ENCODE measurements at regions not wholly inside any gene's neighbourhood (a gene's known extent, or its start where the extent isn't known, plus 50 kb on each side); places are given as distances from the start of the nearest gene placed in this dataset.
"Not testable (repeated sequence)": the region's sequence is repeated elsewhere in the genome, so short reads cannot be mapped to it uniquely, and the experiment has no call there.

- DNase-seq (ENCODE audit: low read depth) = peak; percentile 49
Observed at GRCh38 chr4:18689308-18690115, 668.0 kb upstream of the LCORL start.

DNA sequence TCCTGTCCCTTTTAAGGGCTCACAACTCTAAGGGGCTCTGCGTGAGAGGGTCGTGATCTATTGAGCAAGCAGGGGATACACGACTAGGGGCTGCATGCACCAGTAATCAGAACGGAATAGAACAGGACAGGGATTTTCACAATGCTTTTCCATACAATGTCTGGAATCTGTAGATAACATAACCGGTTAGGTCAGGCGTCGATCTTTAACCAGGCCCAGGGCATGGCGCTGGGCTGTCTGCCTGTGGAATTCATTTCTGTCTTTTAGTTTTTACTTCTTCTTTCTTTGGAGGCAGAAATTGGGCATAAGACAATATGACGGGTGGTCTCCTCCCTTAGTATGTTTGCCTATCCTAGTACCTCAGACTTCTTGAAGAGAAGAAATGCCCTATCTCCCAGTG lies 666.8 kb upstream of the LCORL start:
- DNase-seq (ENCODE audit: low read depth) = not testable (repeated sequence)

DNA sequence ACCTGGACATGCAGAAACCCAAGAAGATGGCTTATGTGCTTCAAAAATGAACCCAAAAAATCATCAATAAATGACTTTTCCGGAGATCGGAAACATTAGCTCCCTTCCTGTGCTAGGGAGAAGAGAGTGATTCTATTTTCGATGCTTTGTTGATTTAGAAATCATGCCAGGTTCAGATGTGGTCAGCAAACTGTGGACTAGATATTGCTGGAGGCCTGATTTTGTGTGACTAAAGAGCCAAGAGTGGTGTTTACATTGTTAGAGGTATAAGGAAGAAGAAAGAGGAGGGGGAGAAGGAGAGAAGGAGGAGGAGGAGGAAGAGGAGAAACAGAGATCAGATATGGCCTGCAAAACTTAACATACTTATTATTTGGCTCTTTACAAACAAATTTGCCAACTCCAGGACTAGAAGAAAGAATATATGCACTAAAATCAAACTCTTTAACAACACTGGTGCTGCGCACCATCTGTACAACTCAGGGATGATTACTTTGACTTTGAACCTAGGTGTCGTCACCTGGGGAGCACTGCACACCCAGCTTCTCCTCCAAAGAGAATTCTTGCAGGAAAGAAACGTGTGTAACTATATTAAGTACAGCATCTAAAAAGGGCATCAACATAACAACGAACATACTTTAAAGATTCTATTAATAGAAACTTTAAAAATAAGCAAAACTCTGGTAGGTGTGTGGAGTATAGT lies 664.9 kb upstream of the LCORL start:
- DNase-seq (ENCODE audit: low read depth) = no peak

GRCh38 chr4:18684932-18685331 lies 663.4 kb upstream of the LCORL start:
- peak; percentile 78 for DNase-seq (ENCODE audit: low read depth)

GRCh38 chr4:18676526-18676915 lies 655.0 kb upstream of the LCORL start:
- DNase-seq (ENCODE audit: low read depth) = no peak

GRCh38 chr4:18675586-18676525 lies 654.3 kb upstream of the LCORL start:
- no peak for DNase-seq (ENCODE audit: low read depth)

- DNase-seq (ENCODE audit: low read depth) = no peak
Observed at GRCh38 chr4:18670034-18670433, 648.5 kb upstream of the LCORL start.

DNA sequence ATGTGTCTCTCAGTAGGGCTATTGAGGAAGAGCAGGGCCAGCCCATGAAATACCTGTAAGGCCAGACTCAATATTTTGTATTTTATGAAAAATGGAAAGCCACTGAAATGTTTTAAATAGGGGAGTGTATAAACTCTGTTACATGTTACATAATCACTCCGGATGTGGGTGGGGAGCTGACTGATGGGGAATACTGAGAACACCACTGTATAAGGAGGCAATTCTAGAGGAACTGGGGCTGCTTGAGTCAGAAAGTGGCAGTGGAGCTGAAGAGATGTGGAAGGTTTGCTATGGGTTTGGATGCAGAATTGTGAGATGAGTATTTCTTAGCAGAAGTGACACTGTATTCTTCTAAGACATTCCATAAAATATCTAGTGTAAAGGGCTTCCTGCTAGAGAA lies 647.8 kb upstream of the LCORL start:
- peak; percentile 13 for DNase-seq (ENCODE audit: low read depth)

DNA sequence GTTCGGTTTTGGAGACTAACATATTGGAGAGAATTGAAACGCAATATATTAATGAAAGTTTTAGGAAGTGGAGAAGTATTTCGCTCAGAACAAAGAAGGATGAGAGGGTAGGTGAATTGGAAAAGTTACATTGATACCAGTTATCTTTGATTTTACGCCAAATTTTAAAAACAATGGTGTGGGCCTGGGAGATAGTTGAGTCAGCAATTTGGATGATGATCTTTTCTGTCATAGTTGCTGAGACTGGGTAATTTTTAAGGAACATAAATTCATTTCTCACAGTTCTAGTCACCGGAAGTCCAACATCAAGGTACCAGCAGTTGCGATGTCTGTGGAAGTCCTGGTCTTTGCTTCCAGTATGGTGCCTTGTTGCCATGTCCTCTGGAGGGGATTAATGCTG lies 644.8 kb upstream of the LCORL start:
- no peak for DNase-seq (ENCODE audit: low read depth)

DNA sequence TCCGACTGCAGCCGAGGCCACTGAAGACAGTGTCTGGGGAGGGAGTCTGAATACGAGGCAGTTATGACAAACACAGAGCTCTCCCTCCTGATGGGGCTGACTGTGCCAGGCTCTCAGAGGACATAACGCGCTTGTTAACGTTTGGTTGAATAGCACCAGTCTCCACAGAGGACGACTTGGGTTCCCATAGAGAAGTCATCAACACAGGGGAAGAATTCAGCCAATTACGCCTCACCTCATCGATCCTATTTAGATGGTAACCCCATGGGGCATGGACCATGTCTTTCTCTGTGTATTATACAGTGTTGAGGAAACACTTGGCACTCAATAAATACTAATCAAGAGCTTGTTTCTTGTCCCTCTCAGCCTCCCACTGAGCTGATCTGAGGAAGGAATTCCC lies 642.6 kb upstream of the LCORL start:
- no peak for DNase-seq (ENCODE audit: low read depth)

- DNase-seq (ENCODE audit: low read depth) = no peak
Observed at GRCh38 chr4:18645351-18645750, 623.8 kb upstream of the LCORL start.

GRCh38 chr4:18641334-18641733 lies 619.8 kb upstream of the LCORL start:
- DNase-seq (ENCODE audit: low read depth) = no peak

DNA sequence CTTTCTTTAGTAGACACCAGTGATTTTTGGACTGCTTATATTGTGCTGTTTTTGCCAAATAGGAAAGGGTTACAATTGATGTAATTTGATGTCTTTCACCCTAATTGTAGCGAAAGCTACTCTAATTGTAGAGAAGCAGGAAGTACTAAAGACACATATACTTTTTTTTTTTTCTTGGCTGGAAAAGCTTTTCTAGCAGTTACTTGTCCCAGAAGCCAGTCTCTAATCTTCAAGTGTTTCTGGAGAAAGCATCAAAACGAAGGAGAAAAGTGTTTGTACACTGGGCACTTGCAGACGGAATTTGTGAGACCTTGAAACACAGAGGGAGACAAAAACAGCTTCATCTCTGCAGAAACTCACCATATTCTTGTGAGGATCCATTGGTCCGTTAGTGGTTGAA lies 616.5 kb upstream of the LCORL start:
- DNase-seq (ENCODE audit: low read depth) = no peak

DNA sequence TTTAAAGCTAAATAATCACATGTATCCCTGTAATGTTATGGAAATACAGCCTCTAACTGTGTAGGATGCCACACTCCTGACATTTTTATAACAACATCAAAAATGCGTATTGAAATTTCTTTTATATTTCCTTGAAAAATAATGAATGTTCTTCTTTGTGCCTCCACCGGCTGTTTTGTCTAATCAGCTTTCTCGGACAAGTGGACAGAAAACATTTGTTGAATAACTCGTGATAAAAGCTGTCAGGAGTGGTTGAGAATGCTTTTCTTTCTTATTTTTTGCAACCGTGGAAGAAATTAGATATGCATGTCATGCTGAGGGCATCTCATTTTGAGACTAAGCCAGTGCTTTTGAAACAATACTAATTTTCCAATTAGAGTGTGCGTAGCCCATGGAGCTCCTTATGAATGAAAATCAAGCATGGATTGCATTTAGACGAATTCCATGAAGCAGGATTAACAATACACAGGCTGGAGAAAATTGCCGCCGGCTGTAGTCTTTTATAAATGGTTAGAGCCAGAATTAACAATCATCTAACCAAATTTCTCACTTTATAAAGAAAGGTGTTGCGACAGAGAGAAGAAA lies 614.5 kb upstream of the LCORL start:
- no peak for DNase-seq (ENCODE audit: low read depth)

GRCh38 chr4:18635531-18635930 lies 614.0 kb upstream of the LCORL start:
- no peak for DNase-seq (ENCODE audit: low read depth)

GRCh38 chr4:18631586-18631985 lies 610.0 kb upstream of the LCORL start:
- DNase-seq (ENCODE audit: low read depth) = no peak

DNA sequence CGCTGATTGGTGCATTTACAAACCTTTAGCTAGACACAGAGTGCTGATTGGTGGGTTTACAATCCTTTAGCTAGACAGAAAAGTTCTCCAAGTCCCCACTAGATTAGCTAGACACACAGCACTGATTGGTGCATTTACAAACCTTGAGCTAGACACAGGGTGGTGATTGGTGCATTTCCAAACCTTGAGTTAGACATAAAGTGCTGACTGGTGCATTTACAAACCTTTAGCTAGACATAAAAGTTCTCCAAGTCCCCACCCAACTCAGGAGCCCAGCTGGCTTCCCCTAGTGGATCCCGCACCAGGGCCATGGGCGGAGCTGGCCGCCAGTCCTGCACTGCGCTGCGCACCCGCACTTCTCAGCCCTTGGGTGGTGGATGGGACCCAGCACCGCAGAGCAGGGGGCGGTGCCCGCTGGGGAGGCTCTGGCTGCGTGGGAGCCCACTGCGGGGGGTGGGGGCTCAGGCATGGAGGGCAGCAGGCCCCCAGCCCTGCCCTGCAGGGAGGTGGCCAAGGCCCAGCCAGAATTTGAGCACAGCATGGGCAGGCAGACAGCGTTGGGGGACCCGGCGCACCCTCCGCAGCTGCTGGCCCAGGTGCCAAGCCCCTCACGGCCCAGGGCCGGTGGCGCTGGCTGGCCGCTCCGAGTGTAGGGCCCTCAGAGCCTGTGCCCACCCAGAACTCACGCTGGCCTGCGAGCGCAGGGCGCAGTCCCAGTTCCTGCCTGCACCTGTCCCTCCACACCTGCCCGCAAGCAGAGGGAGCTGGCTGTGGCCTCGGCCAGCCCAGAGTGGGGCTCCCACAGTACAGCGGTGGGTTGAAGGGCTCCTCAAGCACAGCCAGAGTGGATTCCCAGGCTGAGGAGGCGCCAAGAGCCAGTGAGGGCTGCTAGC lies 608.9 kb upstream of the LCORL start:
- DNase-seq (ENCODE audit: low read depth) = no peak

- no peak for DNase-seq (ENCODE audit: low read depth)
Observed at GRCh38 chr4:18627447-18628005, 606.0 kb upstream of the LCORL start.

DNA sequence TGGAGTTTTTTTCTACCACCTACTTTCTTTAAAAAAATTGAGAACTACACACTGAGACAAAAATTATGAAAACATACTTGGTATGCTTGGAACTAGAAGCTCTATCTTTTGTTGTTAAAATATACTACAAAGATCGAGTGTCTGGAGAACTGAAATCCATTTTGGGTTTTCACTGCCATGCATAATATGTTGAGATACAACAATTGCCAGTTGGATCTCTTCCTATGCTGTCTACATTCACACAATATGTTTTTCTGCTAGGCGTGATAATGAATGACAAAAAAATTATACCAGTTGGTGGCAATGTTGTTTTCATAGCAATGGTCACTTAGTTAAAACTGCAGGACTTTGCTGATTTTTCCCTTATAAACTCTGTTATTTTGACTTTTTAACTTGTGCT lies 605.4 kb upstream of the LCORL start:
- no peak for DNase-seq (ENCODE audit: low read depth)

GRCh38 chr4:18626366-18626765 lies 604.8 kb upstream of the LCORL start:
- DNase-seq (ENCODE audit: low read depth) = no peak
